HG03439 (cell line): ENCODE measurements at regions not wholly inside any gene's neighbourhood (a gene's known extent, or its start where the extent isn't known, plus 50 kb on each side); places are given as distances from the start of the nearest gene placed in this dataset.

Experiments used
- ATAC-seq: cut with Tn5 transposase; IDR thresholded peaks from one replicate; pipeline ENCODE4 v1.9.1; 2021; ENCODE audit warnings: mild to moderate bottlenecking, moderate library complexity; ENCODE audit not compliant: unreplicated experiment

GRCh38 chr1:181863736-181864135 is 197.8 kb downstream of the ZNF648 start:
- ATAC-seq, result no peak

- no peak for ATAC-seq
These were observed 198.5 kb downstream of the ZNF648 start for GRCh38 chr1:181863006-181863405.

GRCh38 chr1:181858135-181858534 is 203.4 kb downstream of the ZNF648 start:
- no peak for ATAC-seq
